SK-N-SH treated with all-trans-retinoic acid at 6 μM for 48 hours (cell line): ENCODE measurements at regions not wholly inside any gene's neighbourhood (a gene's known extent, or its start where the extent isn't known, plus 50 kb on each side); places are given as distances from the start of the nearest gene placed in this dataset.

Source experiments
- ATAC-seq: fragments of 200-7000 bp; cut with Tn5 transposase; 3 replicates; pipeline ENCODE4 v1.9.1; 2020; ENCODE audit warnings: mild to moderate bottlenecking, moderate library complexity
- ARNTL ChIP-seq: fragments of 450-650 bp; formaldehyde crosslinking; IDR thresholded peaks from 2 replicates; pipeline ENCODE4 v1.5.0; 2020; ENCODE audit warnings: low read depth, mild to moderate bottlenecking, moderate library complexity, borderline replicate concordance
- BACH2 ChIP-seq: fragments of 250-450 bp; sonication (Bioruptor Pico); IDR thresholded peaks from 2 replicates; pipeline ENCODE4 v1.9.0; 2021; ENCODE audit warnings: mild to moderate bottlenecking, borderline replicate concordance
- CSDC2 ChIP-seq: fragments of 250-450 bp; sonication (Bioruptor Pico); IDR thresholded peaks from 2 replicates; pipeline ENCODE4 v1.5.0; 2020; ENCODE audit warnings: mild to moderate bottlenecking, moderate library complexity
- CSRNP3 ChIP-seq: fragments of 250-450 bp; sonication (Bioruptor Pico); IDR thresholded peaks from 2 replicates; pipeline ENCODE4 v1.5.1; 2021; ENCODE audit warnings: mild to moderate bottlenecking, moderate library complexity
- GLIS3 ChIP-seq: fragments of 250-450 bp; sonication (Bioruptor Pico); IDR thresholded peaks from 2 replicates; pipeline ENCODE4 v1.5.0; 2020; ENCODE audit warnings: mild to moderate bottlenecking, moderate library complexity
- ISL1 ChIP-seq: fragments of 250-450 bp; sonication (Bioruptor Pico); IDR thresholded peaks from 2 replicates; pipeline ENCODE4 v2.1.2; 2022; ENCODE audit warnings: mild to moderate bottlenecking, moderate library complexity
- OSR1 ChIP-seq: fragments of 250-450 bp; sonication (Bioruptor Pico); IDR thresholded peaks from 2 replicates; pipeline ENCODE4 v1.8.0; 2022; ENCODE audit warnings: moderate library complexity, mild to moderate bottlenecking, inconsistent platforms
- PATZ1 ChIP-seq: fragments of 250-450 bp; sonication (Bioruptor Pico); IDR thresholded peaks from 2 replicates; pipeline ENCODE4 v1.8.0; 2020; ENCODE audit warnings: mild to moderate bottlenecking, moderate library complexity, borderline replicate concordance
- POU6F1 ChIP-seq: fragments of 250-450 bp; sonication (Bioruptor Pico); IDR thresholded peaks from 2 replicates; pipeline ENCODE4 v1.8.0; 2021; ENCODE audit warnings: low read depth, mild to moderate bottlenecking, moderate library complexity, borderline replicate concordance
- PPARA ChIP-seq: fragments of 250-450 bp; sonication (Bioruptor Pico); IDR thresholded peaks from 2 replicates; pipeline ENCODE4 v1.5.0; 2020; ENCODE audit warnings: mild to moderate bottlenecking, borderline replicate concordance
- RARB ChIP-seq: fragments of 250-450 bp; sonication (Bioruptor Pico); IDR thresholded peaks from 2 replicates; pipeline ENCODE4 v1.8.0; 2021; ENCODE audit warnings: mild to moderate bottlenecking, moderate library complexity
- SNAI2 ChIP-seq: fragments of 250-450 bp; sonication (Bioruptor Pico); IDR thresholded peaks from 2 replicates; pipeline ENCODE4 v1.5.0; 2020; ENCODE audit warnings: mild to moderate bottlenecking, moderate library complexity
- TCF4 ChIP-seq: fragments of 250-450 bp; sonication (Bioruptor Pico); IDR thresholded peaks from 2 replicates; pipeline ENCODE4 v1.8.0; 2021; ENCODE audit warnings: mild to moderate bottlenecking, moderate library complexity, borderline replicate concordance
- TOX ChIP-seq: fragments of 250-450 bp; sonication (Bioruptor Pico); IDR thresholded peaks from 2 replicates; pipeline ENCODE4 v1.8.0; 2021; ENCODE audit warnings: mild to moderate bottlenecking, moderate library complexity, borderline replicate concordance
- TSHZ2 ChIP-seq: fragments of 250-450 bp; sonication (Bioruptor Pico); IDR thresholded peaks from 2 replicates; pipeline ENCODE4 v1.5.0; 2020; ENCODE audit warnings: mild to moderate bottlenecking, moderate library complexity
- ZC3H10 ChIP-seq: fragments of 250-450 bp; sonication (Bioruptor Pico); IDR thresholded peaks from 2 replicates; pipeline ENCODE4 v1.5.1; 2021; ENCODE audit warnings: mild to moderate bottlenecking, moderate library complexity
- ZFP3 ChIP-seq: fragments of 250-450 bp; sonication (Bioruptor Pico); IDR thresholded peaks from 2 replicates; pipeline ENCODE4 v1.5.0; 2020; ENCODE audit warnings: mild to moderate bottlenecking, moderate library complexity
- ZFP30 ChIP-seq: fragments of 450-650 bp; formaldehyde crosslinking; IDR thresholded peaks from 2 replicates; pipeline ENCODE4 v1.5.0; 2022; ENCODE audit warnings: mild to moderate bottlenecking, moderate library complexity
- ZNF565 ChIP-seq: fragments of 450-650 bp; formaldehyde crosslinking; conservative IDR thresholded peaks from 2 replicates; pipeline ENCODE4 v1.5.0; 2020; ENCODE audit warnings: low read depth, mild to moderate bottlenecking, moderate library complexity
- ZNF70 ChIP-seq: fragments of 450-650 bp; formaldehyde crosslinking; IDR thresholded peaks from 2 replicates; pipeline ENCODE4 v1.5.0; 2020; ENCODE audit warnings: mild to moderate bottlenecking, moderate library complexity
- ZNF8 ChIP-seq: fragments of 450-650 bp; formaldehyde crosslinking; IDR thresholded peaks from 2 replicates; pipeline ENCODE4 v1.5.0; 2020; ENCODE audit warnings: mild to moderate bottlenecking, moderate library complexity

- TF ChIP-seq TSHZ2, result no peak
- TF ChIP-seq RARB (CRISPR knock-in tag), result no peak
- no peak for TF ChIP-seq ZNF565 (CRISPR knock-in tag)
- TF ChIP-seq PPARA (CRISPR knock-in tag), result no peak
- TF ChIP-seq ISL1 (CRISPR knock-in tag), result peak; percentile 83
- no peak for TF ChIP-seq OSR1 (CRISPR knock-in tag)
- TF ChIP-seq POU6F1, result no peak
- TF ChIP-seq SNAI2 (CRISPR knock-in tag), result no peak
- TF ChIP-seq PATZ1 (CRISPR knock-in tag), result peak; percentile 34; the same call in 1 of the 2 replicates
- peak; percentile 48 for TF ChIP-seq TOX (CRISPR knock-in tag)
- TF ChIP-seq TCF4 (CRISPR knock-in tag), result peak; percentile 81
- TF ChIP-seq ZFP30, result no peak
- no peak for TF ChIP-seq ZNF70 (CRISPR knock-in tag)
- no peak for TF ChIP-seq CSRNP3 (CRISPR knock-in tag)
- TF ChIP-seq ZFP3 (CRISPR knock-in tag), result no peak
- TF ChIP-seq ZNF8, result no peak
- no peak for TF ChIP-seq ARNTL (CRISPR knock-in tag)
- TF ChIP-seq GLIS3 (CRISPR knock-in tag), result no peak
- ATAC-seq, result peak; percentile 75
These were observed 475.2 kb upstream of the MARCKS start for GRCh38 chr6:113381959-113382358.

GRCh38 chr6:113383701-113384100 is 473.4 kb upstream of the MARCKS start:
- no peak for ATAC-seq
- TF ChIP-seq CSDC2 (CRISPR knock-in tag) (no peak), BACH2 (CRISPR knock-in tag) (no peak), POU6F1 (no peak), ZC3H10 (no peak), SNAI2 (CRISPR knock-in tag) (no peak), ARNTL (CRISPR knock-in tag) (no peak), ZNF70 (CRISPR knock-in tag) (no peak), RARB (CRISPR knock-in tag) (no peak), OSR1 (CRISPR knock-in tag) (no peak), ZNF8 (no peak), PATZ1 (CRISPR knock-in tag) (no peak), TSHZ2 (no peak), ZNF565 (CRISPR knock-in tag) (no peak)
- TF ChIP-seq, all 23 proteins: peak for 0
